ENCODE measurements at regions not wholly inside any gene's neighbourhood (a gene's known extent, or its start where the extent isn't known, plus 50 kb on each side); places are given as distances from the start of the nearest gene placed in this dataset.

GRCh38 chr5:28346696-28347095, 1308.3 kb upstream of the CDH9 start:
- ChIA-PET CTCF (no interaction called here), POLR2A (no interaction called here)
- Histone ChIP-seq H3K9ac (replicated peaks; ENCODE audit: extremely low read depth, insufficient read depth, low read length) (no peak overlapping the region), H3K36me3 (ENCODE audit: control insufficient read depth in 2 of 2, extremely low read depth in 1 of 2, insufficient read depth in 2 of 2, low read length in 2 of 2) (no peaks in the 10 kb centered on the region), H3K27ac (ENCODE audit: insufficient read depth, low read depth, low read length) (no peak overlapping the region), H2AFZ (ENCODE audit: low read depth, low read length) (no peak overlapping the region), H3K4me3 (replicated peaks in 1 of 3; ENCODE audit: insufficient read depth in 1 of 3, low read depth in 1 of 3, low read length in 3 of 3) (no peak overlapping the region), H4K20me1 (replicated peaks; ENCODE audit: control insufficient read depth, extremely low read depth, insufficient read depth, low read length) (no peaks in the 10 kb centered on the region), H3K9me1 (replicated peaks; ENCODE audit: control insufficient read depth, extremely low read depth, insufficient read depth, low read length) (no peaks in the 10 kb centered on the region), H3K4me1 (ENCODE audit: control insufficient read depth, extremely low read depth, insufficient read depth, low read length) (no peaks in the 10 kb centered on the region), H3K79me2 (ENCODE audit: control insufficient read depth, insufficient read depth, low read length) (no peaks in the 10 kb centered on the region), H3K4me2 (ENCODE audit: insufficient read depth, low read length) (no peak overlapping the region), H3K9me3 (replicated peaks; ENCODE audit: control insufficient read depth, insufficient read depth, low read length) (no peaks in the 10 kb centered on the region), H3K27me3 (ENCODE audit: control insufficient read depth in 2 of 2, insufficient read depth in 2 of 2, low read length in 2 of 2) (no peaks in the 10 kb centered on the region)
- FAIRE-seq, result no peak
- intact Hi-C loops (cut with micrococcal nuclease) (no loop called here), dilution Hi-C loops (cut with MboI; ENCODE audit: extremely low pct_ligation_motif_present, low sequenced_read_pairs) (no loop called here)
- BruUV-seq (replicated peaks), result no TSS peak
- TF ChIP-seq MAX (IDR thresholded peaks at IDR 0.05; ENCODE audit: insufficient read depth, insufficient read length), result no peak
- no peak for TF ChIP-seq CTCF (IDR thresholded peaks at IDR 0.05; ENCODE audit: extremely low read depth in 1 of 2, insufficient read depth in 1 of 2, low read depth in 1 of 2, low read length in 2 of 2)
- TF ChIP-seq JUN (IDR thresholded peaks at IDR 0.05; ENCODE audit: borderline replicate concordance, insufficient read depth, insufficient read length, low read depth), result no peak
- TF ChIP-seq EZH2 (IDR thresholded peaks at IDR 0.05; ENCODE audit: borderline replicate concordance, low read depth, low read length, severe bottlenecking), result no peak
- TF ChIP-seq MYC (IDR thresholded peaks at IDR 0.05; ENCODE audit: low read depth, low read length), result no peak
- no peak for DNase-seq (ENCODE audit: low read depth, low spot score)

GRCh38 chr5:28344836-28345433, 1306.5 kb upstream of the CDH9 start:
- dilution Hi-C loops (cut with MboI; ENCODE audit: extremely low pct_ligation_motif_present, low sequenced_read_pairs), result no loop called here
- Histone ChIP-seq H3K27ac (ENCODE audit: insufficient read depth, low read depth, low read length) (no peak overlapping the region), H3K4me2 (ENCODE audit: insufficient read depth, low read length) (no peak overlapping the region), H3K4me3 (replicated peaks in 1 of 3; ENCODE audit: insufficient read depth in 1 of 3, low read depth in 1 of 3, low read length in 3 of 3) (no peak overlapping the region), H3K27me3 (ENCODE audit: control insufficient read depth in 2 of 2, insufficient read depth in 2 of 2, low read length in 2 of 2) (no peaks in the 10 kb centered on the region), H3K36me3 (ENCODE audit: control insufficient read depth in 2 of 2, extremely low read depth in 1 of 2, insufficient read depth in 2 of 2, low read length in 2 of 2) (no peaks in the 10 kb centered on the region), H2AFZ (ENCODE audit: low read depth, low read length) (no peak overlapping the region), H3K4me1 (ENCODE audit: control insufficient read depth, extremely low read depth, insufficient read depth, low read length) (no peaks in the 10 kb centered on the region), H3K9me3 (replicated peaks; ENCODE audit: control insufficient read depth, insufficient read depth, low read length) (no peaks in the 10 kb centered on the region), H3K9me1 (replicated peaks; ENCODE audit: control insufficient read depth, extremely low read depth, insufficient read depth, low read length) (no peaks in the 10 kb centered on the region), H3K9ac (replicated peaks; ENCODE audit: extremely low read depth, insufficient read depth, low read length) (no peak overlapping the region), H4K20me1 (replicated peaks; ENCODE audit: control insufficient read depth, extremely low read depth, insufficient read depth, low read length) (no peaks in the 10 kb centered on the region), H3K79me2 (ENCODE audit: control insufficient read depth, insufficient read depth, low read length) (no peaks in the 10 kb centered on the region)
- no peak for FAIRE-seq
- BruUV-seq (replicated peaks), result no TSS peak
- CTCF ChIA-PET, result interaction anchor here (0.7 to 2.0 kb wide), 7 partner anchors 12 to 422 kb away, joined by 3 to 10 read pairs (median 4); no protein-coding TSS in a partner anchor
- intact Hi-C loops (cut with micrococcal nuclease), result loop anchor here (2.0 kb wide), 1 partner anchor 422 kb away; no protein-coding TSS in a partner anchor
- POLR2A ChIA-PET, result no interaction called here
- peak; percentile 41 for DNase-seq (ENCODE audit: low read depth, low spot score)
- peak; percentile 15 to 29 for TF ChIP-seq CTCF (IDR thresholded peaks at IDR 0.05; ENCODE audit: extremely low read depth in 1 of 2, insufficient read depth in 1 of 2, low read depth in 1 of 2, low read length in 2 of 2)
- TF ChIP-seq POLR2A (IDR thresholded peaks at IDR 0.05; ENCODE audit: low read depth, low read length), result no peak

Measured in endothelial cell of umbilical vein (primary cell).